ENCODE measurements at regions not wholly inside any gene's neighbourhood (a gene's known extent, or its start where the extent isn't known, plus 50 kb on each side); places are given as distances from the start of the nearest gene placed in this dataset.

GRCh38 chr22:48586799-48587185, 1240.9 kb downstream of the BRD1 start:
- no peak for DNase-seq

- DNase-seq, result no peak
These were observed 1241.5 kb downstream of the BRD1 start for GRCh38 chr22:48585916-48586798.

- no peak for DNase-seq
These were observed 1243.5 kb downstream of the BRD1 start for GRCh38 chr22:48584170-48584569.

DNA sequence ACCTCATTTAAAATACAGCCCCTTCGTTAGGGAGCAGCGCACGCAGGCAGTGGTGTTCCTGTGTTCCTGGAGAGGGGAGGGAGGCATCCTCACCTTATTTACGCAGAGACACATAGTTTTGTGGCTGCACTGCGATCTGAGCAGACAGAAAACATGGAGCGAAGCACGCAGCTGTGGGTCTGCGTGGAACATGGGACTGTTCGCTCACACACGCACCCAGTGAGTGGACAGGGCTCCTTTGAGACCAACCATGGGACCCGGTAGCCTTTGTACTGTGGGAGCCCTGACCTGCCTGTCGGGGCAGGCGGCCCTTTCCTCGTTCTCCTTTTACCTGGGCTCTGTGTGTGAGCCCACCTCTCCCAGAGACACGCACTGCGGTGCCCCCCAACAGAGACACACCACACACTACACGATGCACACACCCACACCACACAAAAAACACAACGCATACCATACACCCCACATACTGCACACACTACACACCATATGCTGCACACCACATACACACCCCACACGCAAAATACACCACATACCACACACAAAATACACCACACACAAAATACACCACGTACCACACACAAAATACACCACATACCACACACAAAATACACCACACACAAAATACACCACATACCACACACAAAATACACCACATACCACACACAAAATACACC, 1245.7 kb downstream of the BRD1 start:
- DNase-seq, result no peak

DNA sequence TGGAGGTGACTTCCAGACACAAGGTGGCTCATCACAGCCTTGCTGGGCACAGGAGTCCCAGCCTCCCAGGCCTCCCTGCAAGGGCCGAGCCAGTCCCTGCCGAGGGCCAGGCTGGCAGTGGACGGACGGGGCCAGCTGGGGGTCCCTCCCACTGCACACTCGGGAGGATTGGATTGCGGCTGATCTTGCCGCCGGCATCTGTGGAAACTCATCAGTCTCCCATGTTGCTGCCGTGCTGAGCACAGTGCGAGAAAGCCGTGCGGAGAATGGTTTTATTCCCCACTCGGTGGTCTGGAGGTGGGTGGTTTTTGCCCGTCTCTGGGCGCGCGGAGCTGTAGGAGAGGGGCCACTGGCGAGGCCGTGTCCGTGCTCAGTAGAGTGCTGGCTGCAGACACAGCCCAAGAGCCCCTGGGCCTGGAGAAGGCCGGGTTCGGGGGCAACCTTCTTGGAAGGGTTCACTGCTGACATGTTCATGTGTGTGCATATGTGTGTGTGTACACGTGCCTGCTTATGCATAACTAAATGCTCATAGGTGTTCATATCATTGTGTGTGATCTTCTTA, 1246.4 kb downstream of the BRD1 start:
- no peak for DNase-seq

DNA sequence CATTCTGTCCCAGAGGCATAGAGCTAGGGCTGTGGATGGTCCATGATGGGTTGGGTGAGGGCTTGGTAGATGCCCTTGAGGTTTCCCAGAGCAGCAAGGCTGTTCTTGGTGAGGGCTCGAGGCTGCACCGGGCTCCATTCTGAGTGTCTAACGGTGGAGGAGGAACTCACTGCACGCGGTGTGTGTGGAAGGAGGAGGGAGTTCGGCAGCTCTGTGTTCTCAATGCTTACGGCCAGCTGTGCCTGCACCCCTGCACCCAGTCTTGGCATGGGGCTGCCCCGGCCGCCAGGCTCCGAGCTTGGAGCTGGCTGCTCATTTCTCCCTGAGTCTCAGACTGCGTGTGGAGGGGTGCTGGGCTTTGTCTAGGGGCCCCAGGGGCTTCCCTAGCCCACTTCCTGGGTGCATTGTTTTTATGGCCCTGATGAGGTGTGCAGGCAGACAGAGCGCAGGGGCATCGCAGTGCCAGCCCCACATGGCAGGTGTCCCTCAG, 1247.1 kb downstream of the BRD1 start:
- DNase-seq, result no peak

- DNase-seq, result no peak
These were observed 1247.8 kb downstream of the BRD1 start for GRCh38 chr22:48579928-48580309.

- DNase-seq, result no peak
These were observed 1248.4 kb downstream of the BRD1 start for GRCh38 chr22:48579043-48579927.

- no peak for DNase-seq
These were observed 1249.3 kb downstream of the BRD1 start for GRCh38 chr22:48578138-48579042.

GRCh38 chr22:48577691-48578090, 1250.0 kb downstream of the BRD1 start:
- DNase-seq, result no peak

DNA sequence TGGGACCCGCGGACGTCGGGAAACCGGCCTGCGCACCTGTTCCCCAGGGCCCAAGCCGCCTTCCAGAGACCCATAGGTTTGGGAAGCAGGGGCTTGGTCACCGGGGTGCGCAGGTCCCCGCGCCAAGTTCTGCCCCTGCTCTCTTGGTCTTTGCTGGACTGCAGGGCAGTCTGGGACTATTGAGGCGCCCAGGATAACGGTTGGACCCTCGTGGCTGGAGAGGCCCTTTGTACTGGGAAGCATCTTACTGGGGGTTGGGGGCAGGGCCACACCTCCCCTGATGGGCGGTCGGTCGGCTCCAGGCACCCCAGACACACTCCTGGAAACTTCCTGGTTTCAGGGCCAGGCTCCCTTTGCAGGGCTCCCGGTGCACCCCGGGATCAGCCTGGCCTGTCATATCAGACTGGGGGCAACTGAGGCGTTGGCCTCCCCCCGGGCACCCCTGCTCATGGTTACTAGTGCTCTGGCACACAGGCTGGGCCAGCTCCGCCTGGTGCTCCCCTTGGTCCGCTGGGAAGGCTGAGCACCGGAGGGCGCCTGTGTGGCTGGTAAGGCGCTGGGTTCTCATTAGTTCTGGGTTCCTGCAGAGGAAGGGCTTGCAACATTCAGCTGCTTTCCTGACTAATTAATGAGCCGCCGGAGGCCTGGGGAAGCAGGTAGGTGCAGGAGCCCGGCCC, 1250.5 kb downstream of the BRD1 start:
- DNase-seq, result no peak

- no peak for DNase-seq
These were observed 1251.2 kb downstream of the BRD1 start for GRCh38 chr22:48576333-48577013.

GRCh38 chr22:48575618-48576332, 1251.9 kb downstream of the BRD1 start:
- DNase-seq, result no peak

GRCh38 chr22:48574776-48575617, 1252.7 kb downstream of the BRD1 start:
- no peak for DNase-seq

DNA sequence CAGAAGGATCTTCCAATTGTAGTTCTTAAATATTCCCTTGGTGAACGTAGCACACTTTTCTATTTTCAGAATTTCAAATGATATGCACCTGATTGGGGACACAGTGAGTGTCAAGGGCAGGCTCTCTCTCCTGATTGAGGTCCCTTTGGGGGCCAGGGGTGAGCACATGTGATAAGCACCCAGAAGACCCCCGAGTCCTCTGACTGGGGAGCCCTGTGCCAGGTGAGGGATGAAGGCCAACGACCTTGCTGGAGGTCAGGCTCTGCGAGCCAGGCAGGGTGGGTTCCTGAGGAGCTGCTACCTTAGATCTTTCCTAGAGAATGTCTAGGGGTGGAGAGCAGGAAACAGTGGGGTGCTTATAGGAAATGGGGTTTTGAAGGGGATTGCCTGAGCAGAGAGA, 1253.9 kb downstream of the BRD1 start:
- DNase-seq, result no peak

- DNase-seq, result no peak
These were observed 1254.7 kb downstream of the BRD1 start for GRCh38 chr22:48572951-48573350.

- no peak for DNase-seq
These were observed 1256.8 kb downstream of the BRD1 start for GRCh38 chr22:48570912-48571311.

DNA sequence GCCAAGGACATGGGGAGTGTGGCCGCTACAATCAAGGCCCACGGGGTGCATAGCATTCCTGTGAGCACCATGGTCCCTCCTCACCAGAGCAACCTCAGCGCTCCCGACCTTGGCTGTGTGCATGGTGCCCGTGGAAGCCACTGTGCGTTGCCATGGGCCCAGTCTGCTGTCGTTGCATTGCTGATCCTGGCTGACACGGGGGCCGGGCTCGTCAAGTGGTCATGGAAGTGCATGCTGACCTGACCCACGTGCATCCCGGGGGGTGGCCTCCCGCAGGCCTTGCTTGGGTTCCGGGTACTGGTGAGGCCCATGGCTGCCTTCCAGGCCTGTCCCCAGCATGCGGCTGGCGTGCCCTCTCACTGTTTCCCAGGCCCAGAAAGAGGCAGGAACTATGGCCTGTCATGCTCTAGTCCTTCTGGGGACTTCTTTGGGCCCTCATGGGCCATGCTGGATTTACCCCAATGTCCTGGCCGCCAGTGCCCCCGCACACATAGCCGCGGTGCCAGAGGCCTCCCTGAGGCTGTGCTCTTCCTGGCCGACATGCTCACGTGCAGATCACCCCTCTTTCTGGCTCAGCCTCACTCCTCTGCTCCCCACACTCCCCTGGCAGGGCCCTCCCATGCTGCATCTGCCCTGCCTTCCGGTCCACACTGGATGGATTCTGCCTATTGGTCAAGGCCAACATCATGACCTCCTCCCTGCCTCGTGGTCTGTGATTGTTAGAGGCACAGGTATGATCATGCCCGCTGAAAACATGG, 1258.0 kb downstream of the BRD1 start:
- no peak for DNase-seq

All from NCI-H1417 treated with DMSO at 0.1 percent for 48 hours (cell line).